ENCODE measurements at regions not wholly inside any gene's neighbourhood (a gene's known extent, or its start where the extent isn't known, plus 50 kb on each side); places are given as distances from the start of the nearest gene placed in this dataset.
"Not testable (repeated sequence)": the region's sequence is repeated elsewhere in the genome, so short reads cannot be mapped to it uniquely, and the experiment has no call there.

GRCh38 chr5:106393276-106393675 is 1277.5 kb downstream of the EFNA5 start:
- Histone ChIP-seq H3K36me3 (ENCODE audit: control insufficient read depth, insufficient read depth, low read length) (no peaks in the 10 kb centered on the region), H3K27me3 (ENCODE audit: control insufficient read depth, insufficient read depth, low read length) (no peaks in the 10 kb centered on the region), H3K4me3 (ENCODE audit: low read depth, low read length) (no peak overlapping the region)
- TF ChIP-seq CTCF (IDR thresholded peaks at IDR 0.05; ENCODE audit: insufficient read depth, low read length, poor library complexity, severe bottlenecking), result no peak
- no peak for DNase-seq (ENCODE audit: low read depth)

- no peaks in the 10 kb centered on the region for H3K36me3 ChIP-seq (ENCODE audit: control insufficient read depth, insufficient read depth, low read length)
- no peak overlapping the region for H3K4me3 ChIP-seq (ENCODE audit: low read depth, low read length)
- no peaks in the 10 kb centered on the region for H3K27me3 ChIP-seq (ENCODE audit: control insufficient read depth, insufficient read depth, low read length)
- no peak for DNase-seq (ENCODE audit: low read depth)
- TF ChIP-seq CTCF (IDR thresholded peaks at IDR 0.05; ENCODE audit: insufficient read depth, low read length, poor library complexity, severe bottlenecking), result no peak
Observed at GRCh38 chr5:106392766-106393165, 1278.0 kb downstream of the EFNA5 start.

GRCh38 chr5:106387767-106388166 is 1283.0 kb downstream of the EFNA5 start:
- H3K4me3 ChIP-seq (ENCODE audit: low read depth, low read length); H3K27me3 ChIP-seq (ENCODE audit: control insufficient read depth, insufficient read depth, low read length); DNase-seq (ENCODE audit: low read depth); H3K36me3 ChIP-seq (ENCODE audit: control insufficient read depth, insufficient read depth, low read length): not testable (repeated sequence)

GRCh38 chr5:106386287-106386686 is 1284.5 kb downstream of the EFNA5 start:
- no peaks in the 10 kb centered on the region for H3K27me3 ChIP-seq (ENCODE audit: control insufficient read depth, insufficient read depth, low read length)
- no peaks in the 10 kb centered on the region for H3K36me3 ChIP-seq (ENCODE audit: control insufficient read depth, insufficient read depth, low read length)
- no peak overlapping the region for H3K4me3 ChIP-seq (ENCODE audit: low read depth, low read length)
- TF ChIP-seq CTCF (IDR thresholded peaks at IDR 0.05; ENCODE audit: insufficient read depth, low read length, poor library complexity, severe bottlenecking), result no peak
- no peak for DNase-seq (ENCODE audit: low read depth)

GRCh38 chr5:106380736-106381135 is 1290.0 kb downstream of the EFNA5 start:
- H3K27me3 ChIP-seq (ENCODE audit: control insufficient read depth, insufficient read depth, low read length), result no peaks in the 10 kb centered on the region
- no peaks in the 10 kb centered on the region for H3K36me3 ChIP-seq (ENCODE audit: control insufficient read depth, insufficient read depth, low read length)
- no peak for TF ChIP-seq CTCF (IDR thresholded peaks at IDR 0.05; ENCODE audit: insufficient read depth, low read length, poor library complexity, severe bottlenecking)
- no peak for DNase-seq (ENCODE audit: low read depth)
- no peak overlapping the region for H3K4me3 ChIP-seq (ENCODE audit: low read depth, low read length)

GRCh38 chr5:106376522-106376921 is 1294.2 kb downstream of the EFNA5 start:
- Histone ChIP-seq H3K27me3 (ENCODE audit: control insufficient read depth, insufficient read depth, low read length) (no peaks in the 10 kb centered on the region), H3K36me3 (ENCODE audit: control insufficient read depth, insufficient read depth, low read length) (no peaks in the 10 kb centered on the region), H3K4me3 (ENCODE audit: low read depth, low read length) (no peak overlapping the region)
- peak; percentile 50 for DNase-seq (ENCODE audit: low read depth)
- TF ChIP-seq CTCF (IDR thresholded peaks at IDR 0.05; ENCODE audit: insufficient read depth, low read length, poor library complexity, severe bottlenecking), result no peak
